ENCODE measurements at regions not wholly inside any gene's neighbourhood (a gene's known extent, or its start where the extent isn't known, plus 50 kb on each side); places are given as distances from the start of the nearest gene placed in this dataset.

DNA sequence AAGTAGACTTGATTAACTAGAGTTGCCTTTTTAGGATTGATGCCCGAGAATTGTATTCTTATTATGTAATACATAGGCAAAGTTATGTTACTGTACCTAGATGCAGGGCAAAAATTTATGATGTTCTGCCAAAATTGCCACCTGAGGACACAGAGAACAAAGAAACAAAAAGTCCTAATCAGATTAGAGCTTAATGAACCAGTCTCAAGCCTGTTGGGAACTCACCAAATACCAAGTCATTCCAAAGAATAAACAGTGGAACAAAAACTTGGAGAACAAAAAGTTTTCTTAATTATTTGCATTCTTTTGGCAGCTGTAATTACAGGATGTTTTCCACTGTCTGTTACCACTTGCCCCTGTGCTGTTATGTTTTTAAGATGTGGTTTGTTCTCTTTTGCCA is 154.7 kb upstream of the SGK1 start:
- DNase-seq, result no peak

DNA sequence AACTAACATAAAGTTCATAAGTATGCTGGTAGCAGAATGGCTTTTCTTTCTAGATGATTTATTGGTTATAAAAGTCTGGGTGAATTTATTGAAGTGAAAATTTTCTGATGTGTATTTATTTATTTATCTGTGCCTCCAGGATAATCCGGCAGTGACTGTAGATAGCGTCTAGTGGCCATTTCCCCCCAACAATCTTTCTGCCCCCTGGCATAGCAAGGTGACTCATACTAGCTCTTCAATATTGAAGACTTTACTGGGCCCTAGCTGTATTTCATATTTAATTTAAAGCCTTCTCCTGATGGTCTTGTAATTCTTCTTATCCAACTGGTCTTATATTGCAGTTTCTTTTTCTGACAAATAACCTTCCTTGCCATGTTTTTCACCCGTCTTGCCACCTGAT is 154.1 kb upstream of the SGK1 start:
- no peak for DNase-seq

DNA sequence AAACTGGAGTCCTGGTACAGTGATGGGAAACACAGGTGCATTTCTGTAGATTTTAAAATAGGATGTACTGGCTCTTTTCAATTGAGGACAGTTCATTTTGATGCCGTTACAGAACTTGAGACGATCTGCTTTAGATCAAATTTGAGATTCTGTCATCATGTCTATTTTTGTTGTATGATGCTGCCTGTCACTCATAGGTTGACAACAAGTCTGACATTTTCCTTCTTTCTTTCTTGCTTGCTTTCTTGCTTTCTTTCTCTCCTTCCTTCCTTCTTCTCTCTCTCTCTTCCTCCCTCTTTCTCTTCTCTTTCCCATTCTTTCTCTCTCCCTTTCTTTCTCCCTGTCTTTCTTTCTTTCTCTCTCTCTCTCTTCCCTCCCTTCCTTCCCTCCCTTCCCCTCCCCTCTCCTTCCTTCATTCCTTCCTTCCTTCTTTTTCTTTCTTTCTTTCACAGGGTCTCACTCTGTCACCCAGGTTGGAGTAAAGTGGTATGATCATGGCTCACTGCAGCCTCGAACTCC is 152.6 kb upstream of the SGK1 start:
- no peak for DNase-seq

DNA sequence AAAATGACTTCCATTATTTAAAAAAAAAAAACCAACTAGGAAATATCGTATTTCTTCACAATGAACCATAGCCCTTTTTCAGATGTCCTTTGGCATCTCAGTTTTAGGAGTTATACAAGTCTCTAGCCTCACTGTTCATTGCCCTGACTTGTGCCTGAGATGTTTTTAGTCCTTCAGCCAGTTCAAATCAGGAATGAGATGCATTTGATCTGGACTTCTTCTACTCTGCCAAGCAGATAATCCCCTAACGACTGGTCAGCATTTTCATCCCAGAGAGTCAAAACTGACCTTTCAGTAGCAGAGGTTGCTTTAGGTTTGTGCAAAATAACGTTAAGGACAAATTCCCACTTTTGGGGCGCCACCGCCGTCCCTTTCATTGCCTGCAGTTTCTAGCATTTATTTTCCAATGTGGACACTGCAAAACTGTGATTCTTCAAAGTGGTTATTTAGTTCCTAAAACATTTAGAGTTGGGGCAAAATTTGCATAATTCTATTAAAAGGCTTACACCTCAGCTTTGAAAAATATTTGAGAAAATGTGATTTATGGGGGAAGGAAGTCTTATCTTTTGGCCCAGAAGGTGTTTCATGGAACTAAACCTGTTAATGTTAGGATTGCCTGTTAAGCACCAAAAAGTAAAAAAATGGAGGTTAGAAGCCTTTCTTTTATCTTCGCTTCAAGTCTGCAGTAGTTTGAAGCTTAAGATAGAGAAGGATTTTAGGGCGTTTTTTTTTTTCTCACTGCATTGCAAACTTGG is 152.0 kb upstream of the SGK1 start:
- DNase-seq, result no peak

DNA sequence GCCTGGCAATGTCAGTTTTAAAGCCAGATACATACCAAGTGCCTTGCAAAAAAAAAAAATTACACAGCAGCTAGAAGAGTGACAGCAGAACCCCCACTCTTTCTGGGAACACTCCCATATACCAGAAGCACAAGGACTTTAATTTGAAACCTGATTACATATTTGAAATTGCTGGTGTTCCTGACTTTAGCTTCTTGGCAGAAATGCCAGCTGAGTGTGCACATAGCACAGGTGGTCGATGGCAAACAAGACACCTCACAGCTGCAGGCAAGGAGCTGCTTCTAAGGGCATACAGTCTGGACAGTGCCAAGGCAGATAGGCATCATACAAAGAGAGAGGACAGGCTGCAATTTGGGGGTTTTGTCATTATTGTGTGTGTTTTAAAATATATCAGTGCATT is 150.7 kb upstream of the SGK1 start:
- DNase-seq, result peak; percentile 64

DNA sequence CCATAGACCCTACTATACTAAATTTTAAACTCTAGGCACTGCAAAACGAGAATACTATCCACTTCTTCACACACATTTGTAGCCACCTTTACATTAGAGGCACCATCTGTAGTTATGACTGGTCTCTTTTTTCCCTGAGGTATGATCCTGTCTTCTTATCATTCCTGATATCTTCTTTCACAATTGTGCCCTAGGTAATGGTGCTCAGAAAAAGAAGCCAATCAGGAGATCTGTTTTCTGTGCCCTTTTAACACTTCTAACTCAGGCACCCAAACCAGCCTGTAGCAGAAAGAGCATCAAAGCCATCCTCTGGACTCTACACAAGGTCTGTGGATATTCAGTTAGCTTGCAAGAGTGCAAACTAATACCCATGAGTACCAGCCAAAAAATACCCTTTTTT is 149.7 kb upstream of the SGK1 start:
- peak; percentile 28 for DNase-seq

DNA sequence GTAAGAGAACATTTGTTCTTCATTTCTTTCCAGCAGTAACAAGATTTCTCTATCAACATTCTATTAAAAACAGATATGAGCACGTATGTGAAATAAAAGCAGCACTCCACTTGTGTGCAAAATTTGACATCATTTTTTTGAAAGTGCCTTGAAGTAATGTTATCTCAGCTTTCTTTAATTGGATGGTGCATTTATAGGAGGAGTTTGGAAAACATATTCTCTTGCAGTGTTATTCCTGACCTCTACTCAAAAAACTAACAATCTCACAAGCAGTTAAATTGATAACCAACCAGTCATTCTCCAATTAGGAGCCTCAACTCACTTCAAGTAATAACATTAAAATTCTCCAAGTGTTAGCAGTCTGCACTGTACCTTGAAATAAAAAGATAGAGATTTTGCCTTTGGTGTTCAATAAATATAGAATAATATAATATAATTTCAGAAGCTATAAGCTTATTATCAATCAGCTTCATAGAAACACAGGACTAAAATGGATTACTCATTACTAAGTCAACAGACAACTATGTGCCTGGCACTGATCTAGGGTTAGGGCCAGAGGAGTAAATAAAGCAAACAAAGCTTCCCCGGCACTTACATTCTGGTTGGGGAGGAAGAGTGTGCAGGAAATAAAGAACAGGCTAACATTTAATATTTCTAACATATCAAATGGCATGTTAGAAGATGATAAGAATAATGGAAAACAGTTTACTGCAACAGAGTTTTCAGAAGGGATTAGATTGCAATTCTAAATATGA is 149.0 kb upstream of the SGK1 start:
- no peak for DNase-seq

DNA sequence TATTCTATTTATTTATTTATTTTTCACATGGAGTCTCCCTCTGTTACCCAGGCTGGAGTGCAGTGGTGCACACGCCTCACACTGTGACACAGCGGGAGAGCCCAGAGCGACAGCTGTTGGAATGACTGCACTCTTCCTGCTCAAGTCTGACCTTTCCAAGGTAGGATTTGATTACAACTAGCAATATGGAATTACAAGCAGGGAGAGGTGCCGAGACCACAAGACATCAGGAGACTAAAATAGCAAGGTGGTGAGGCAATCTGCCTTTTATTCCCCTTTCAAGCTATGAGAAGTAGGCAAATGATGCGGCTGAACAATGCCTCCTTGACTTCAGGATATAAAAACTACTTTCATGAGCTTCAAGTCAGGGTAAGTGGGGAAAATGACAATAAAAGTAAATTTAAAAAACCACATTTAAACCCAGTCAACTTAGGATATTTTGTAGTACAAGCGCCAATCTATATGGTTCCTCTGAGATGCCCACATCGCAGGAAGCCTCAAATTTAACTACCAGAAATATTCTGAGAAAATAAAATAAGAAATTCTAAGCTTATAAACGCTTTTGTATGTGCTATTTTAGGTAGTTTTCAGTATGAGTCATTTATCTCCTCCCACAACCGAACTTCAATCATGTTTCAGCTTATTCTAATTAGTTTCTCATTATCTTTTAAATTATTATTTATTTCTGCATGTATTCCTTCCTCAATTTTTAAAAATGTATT is 146.9 kb upstream of the SGK1 start:
- DNase-seq, result peak; percentile 92

DNA sequence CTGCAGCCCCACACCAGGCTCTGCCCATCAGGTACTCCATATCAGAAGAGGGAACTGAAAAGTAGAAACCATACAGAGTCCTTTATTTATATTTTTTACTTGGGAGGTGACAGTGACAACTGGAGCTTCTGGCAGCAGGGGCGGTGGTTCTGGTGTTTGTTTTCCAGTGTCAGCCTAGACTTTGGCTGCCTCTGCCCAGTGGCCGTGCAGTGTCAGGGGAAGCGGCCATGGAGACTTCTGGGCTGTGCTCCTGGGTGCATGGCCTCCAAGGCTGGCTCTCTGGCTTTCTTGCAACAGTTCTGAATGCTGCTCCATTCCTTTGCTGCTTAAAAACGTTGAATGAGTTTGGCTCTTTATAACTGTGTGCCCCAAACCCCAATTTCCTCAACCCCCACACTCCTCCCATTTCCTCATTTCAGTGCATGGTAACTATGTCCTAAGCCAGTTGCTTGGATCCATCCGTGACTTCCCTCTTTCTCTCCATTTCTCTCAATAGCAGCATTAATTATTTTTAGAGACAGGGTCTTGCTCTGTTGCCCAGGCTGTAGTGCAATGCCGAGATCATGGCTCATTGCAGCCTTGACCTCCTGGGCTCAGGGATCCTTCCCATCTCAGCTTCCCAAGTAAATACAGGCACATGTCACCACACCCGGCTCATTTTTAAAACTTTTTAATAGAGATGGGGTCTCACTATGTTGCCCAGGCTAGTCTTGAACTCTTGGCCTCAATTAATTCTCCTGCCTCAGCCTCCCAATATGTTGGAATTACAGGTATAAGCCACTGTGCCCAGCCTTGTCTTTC is 141.1 kb upstream of the SGK1 start:
- DNase-seq, result no peak

DNA sequence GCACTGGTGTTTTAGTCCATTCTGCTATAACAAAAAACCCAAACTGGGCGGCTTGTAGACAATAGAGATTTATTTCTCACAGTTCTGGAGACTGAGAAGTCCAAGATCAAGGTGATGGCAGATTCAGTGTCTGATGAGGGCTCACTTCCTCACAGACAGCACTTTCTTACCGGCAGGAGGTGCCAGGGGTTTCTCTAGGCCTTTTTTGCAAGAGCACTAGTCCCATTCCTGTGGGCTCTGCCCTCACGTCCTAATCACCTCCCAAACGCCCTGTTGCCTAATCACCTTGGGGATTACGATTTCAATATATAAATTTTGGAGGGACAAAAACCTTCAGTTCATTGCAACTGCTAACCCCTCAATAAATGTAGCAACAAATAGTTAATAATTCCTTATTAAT is 140.0 kb upstream of the SGK1 start:
- no peak for DNase-seq

DNA sequence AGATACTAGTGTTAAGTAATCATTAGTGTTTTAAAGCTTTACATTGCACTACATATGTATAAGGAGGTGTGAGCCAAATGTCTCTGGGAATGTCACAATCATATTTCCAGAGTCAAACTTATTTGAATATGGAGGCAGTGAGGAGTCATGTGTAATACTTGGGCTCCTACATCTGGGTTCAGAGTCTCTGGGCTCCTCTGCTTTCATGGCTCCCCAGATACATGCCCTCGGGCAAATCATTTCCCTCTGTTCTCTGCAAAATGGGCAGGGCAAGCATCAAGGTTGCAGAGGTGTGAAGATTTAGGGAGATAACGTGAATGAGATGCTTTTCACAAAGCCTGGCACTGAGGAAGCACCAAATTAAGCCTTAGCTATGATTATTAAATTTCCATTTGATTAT is 138.3 kb upstream of the SGK1 start:
- no peak for DNase-seq

DNA sequence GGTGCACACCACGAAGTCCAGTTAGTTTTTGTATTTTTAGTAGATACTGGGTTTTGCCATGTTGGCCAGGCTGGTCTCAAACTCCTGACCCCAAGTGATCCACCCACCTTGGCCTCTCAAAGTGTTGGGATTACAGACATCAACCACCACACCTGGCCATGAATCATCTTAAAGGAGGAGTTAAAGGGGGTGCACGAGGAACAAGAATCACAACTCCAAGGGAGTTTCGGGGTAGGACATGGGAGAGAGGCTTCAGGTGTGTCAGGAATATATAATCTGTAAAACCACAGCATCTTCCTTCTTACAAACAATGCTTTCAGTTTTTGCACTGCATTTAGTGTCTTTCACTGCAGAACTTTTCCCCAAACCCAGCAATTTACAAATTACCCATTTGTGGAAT is 137.4 kb upstream of the SGK1 start:
- no peak for DNase-seq

DNA sequence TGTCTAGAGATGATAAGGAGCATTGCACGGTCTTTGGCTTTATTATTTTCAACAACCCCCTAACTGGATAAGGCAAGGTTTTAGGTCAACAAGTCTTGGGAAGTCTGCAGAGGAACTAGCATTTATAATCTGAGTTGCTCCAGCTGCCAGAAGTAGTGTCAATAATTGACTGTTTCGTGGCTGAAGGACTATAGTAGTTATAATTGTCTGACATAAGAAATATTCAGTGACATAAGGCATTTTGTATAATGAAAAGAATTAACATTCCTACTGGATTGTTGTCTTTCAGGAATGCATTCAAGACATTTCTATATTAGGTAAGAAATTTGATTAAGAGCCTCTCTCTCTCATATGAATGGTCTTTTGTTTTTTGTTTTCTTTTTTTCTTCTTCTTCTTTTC is 136.9 kb upstream of the SGK1 start:
- no peak for DNase-seq

DNA sequence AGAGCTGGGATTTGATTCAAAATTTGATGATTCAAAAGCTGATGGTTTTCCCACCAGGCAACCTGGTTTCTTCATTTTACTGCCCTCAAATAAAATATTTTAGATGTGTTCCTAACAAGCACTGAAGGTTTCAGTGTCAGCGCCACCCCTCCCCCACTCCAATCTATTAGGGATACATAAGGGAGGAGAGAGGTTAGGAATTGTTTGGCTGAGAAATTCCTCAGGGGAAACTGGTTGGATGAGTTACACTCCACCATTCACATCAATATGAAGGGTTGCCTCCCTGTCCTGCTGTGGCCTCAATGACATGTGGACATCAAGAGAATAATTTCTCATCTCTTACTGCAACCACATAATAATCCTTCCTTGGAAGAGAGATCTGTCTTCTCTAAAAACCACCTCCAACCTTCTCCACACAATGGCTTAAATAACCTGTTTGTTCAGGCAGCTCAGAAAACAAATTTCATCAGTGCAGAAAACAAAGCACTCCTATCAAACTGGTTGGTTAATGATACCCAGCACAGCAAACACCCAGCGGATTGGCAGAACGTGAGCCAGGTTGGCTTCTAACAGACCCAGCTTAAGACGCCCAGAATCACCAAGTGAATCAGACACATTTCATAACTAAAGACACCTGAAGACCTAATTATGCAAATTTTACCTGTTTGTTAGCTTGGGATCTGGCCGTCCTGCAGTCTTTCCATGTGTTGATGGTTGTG is 136.0 kb upstream of the SGK1 start:
- no peak for DNase-seq

DNA sequence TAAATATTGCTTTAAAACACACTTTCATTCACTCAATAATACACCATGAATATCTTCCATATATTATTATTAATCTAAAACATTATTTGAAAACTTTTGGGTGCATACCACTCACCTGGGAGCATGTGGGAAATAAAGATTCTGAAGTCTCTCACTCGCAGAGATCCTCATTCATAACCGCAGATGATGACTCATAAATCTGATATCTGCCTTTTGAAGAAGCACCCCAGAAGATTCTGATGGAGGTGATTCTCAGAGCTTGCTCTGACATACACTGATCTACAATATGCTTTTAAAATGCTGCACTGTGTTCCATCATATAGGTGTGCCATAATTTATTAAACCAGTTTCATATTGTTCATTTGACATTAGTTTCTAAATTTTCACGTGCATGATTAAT is 135.0 kb upstream of the SGK1 start:
- DNase-seq, result no peak

DNA sequence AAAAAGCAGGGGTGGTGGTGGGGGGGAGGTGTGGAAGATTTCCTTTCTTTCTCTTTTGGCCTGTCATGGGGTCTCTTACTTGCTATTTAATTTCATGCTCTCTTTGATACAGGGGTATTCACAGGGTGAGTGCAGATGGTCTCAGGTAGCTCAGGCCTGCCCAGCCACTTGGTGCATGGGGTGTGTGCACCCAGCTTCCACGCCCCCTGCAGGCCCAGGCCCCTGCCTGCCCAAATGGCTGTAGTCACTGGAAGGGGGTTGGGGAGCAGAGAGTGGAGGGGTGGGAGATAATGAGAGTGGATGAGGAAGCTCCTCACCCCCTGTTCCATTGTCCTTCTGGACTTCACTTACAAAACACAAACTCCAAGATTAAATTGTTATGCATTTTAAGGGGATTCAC is 133.6 kb upstream of the SGK1 start:
- no peak for DNase-seq

DNA sequence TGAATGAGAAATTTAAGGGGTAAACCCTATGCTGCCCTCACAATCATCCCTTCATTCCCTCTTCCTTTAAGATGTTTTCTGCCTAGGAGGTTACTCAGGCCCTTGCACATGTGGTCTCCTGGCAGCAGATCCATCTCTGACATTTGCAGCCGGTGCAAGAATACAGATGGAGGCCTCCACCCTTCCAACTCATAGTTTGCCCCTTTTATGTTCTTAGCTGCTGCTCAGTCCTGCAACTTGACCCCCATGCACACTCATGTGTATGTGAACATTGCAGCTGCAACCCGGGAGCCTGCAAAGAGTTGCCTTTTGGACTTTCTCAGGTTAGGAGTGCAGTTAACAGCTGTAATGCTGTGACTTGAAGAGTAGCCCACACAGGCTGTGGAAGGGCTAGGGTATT is 131.9 kb upstream of the SGK1 start:
- DNase-seq, result no peak

DNA sequence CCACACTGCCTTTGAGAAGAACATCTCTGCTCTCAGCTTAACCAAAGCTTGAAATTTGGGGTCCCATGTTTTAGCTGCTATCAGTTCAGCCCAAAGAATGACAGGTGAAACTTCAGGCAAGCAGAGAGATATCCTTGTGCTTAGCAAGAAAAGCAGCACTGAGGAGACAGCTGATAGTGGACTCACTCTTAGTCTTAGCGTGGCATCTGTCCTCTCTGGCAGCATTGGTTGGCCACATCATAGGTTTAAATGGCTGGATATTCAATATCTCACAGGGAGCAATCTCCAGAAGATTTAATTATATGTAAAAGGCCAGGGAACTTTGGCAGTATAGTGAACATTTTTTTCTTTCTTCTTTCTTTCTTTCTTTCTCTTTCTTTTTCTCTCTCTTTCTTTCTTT is 131.1 kb upstream of the SGK1 start:
- DNase-seq, result no peak

DNA sequence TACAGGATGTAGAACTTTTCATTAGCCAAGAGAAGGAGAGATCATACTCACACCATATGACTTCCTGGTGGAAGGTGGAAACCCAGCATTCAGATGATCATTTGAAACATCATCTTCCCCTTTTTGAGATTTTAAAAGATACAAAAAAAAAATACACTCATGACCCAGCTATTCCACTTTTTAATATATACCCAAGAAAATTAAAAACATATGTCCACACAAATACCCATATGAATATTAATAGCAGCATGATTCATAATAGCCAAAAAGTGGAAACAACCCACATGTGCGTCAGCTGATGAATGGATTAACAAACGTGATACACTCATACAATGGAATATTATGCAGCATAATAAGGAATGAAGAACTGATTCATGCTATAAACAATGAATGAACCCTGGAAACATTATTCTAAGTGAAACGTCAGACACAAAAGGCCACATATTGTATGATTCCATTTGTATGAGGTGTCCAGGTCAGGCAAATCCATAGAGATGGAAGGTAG is 130.0 kb upstream of the SGK1 start:
- DNase-seq, result no peak

DNA sequence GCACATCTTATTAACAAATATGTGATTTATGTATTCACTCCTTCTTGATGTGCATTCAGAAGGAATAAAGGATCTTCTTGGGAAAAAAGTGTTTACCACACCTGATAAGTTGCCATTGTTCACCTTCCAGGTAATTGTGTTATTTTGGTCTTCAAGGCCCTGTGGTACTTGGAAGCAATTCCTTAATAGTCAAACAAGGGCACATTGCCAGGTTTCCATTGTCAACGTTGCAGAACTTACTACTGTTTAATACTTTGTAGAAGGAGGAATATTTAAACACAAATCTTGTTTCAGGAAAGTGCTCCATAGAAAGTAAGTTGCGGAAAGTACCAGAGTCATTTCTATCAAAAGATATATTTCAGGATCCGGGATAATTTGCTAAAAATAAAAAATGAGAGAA is 129.5 kb upstream of the SGK1 start:
- no peak for DNase-seq

DNA sequence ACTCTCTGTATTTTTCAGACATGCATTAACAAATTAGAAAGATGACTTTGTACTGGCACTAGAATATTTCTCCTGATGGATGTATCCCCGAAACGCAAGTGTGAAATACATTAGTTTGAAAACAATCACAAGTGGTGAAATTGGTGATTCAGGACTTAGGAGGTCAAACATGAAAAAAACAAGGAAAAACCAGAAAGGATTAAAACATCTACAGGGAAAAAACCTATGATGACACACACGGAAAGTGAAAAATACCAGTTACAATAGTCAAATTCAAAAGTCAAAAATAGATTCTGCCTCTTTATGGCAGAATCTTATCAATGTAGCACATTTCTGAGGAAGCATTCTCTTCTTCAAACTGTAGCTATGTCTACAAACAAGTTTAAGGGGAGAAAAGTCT is 129.0 kb upstream of the SGK1 start:
- DNase-seq, result no peak

DNA sequence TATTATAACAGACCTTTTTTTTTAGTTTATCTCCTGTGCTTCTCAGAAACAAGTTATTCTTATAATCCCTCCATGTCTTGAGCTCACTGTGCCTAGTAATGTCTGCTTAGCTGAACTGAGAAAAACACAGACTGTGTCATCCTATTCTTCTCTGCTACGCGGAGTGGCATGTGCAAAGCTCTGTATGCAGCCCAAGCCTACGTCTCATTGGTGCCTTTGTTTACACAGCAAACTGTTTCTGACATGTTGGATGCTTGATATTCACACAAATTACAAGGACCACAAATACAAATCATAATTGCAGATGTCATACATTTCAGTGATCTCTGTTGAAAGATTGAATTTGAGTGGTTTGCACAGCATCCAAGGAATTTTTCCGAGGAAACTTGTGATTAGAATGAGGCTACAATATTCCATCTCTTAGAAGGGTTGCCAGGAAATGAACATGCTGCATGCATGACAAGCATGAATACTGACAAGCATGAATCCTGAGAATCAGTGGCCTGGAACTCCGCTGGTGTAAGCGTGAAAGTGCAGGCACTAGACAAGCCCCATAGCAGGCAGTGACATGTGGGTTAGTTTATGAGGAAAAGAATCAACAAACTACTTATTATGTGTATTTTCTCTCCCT is 128.4 kb upstream of the SGK1 start:
- DNase-seq, result no peak
